GM13977 (cell line): ENCODE measurements at regions not wholly inside any gene's neighbourhood (a gene's known extent, or its start where the extent isn't known, plus 50 kb on each side); places are given as distances from the start of the nearest gene placed in this dataset.

Experiments
- DNase-seq: peaks from one replicate; pipeline ENCODE4 v3.0.0; 2012; ENCODE audit warnings: low spot score
- CTCF ChIP-seq: IDR thresholded peaks from 2 replicates; pipeline ENCODE4 v1.5.1; 2012; ENCODE audit warnings: mild to moderate bottlenecking, control low read depth; ENCODE audit not compliant: insufficient read depth; ENCODE audit errors: extremely low read depth, missing control alignments
- in situ Hi-C: fragments of 300-500 bp; cut with MboI; formaldehyde crosslinking; loops from one replicate; pipeline ENCODE4 v1.12.0; 2022; ENCODE audit warnings: low sequenced_read_pairs, low pct_unique_long_range_greater_than_20kb, mixed read lengths, inconsistent platforms; ENCODE audit not compliant: unreplicated experiment

GRCh38 chr6:74654296-74654695 is 551.6 kb downstream of the COL12A1 start:
- no peak for TF ChIP-seq CTCF
- in situ Hi-C loops, result no loop called here
- DNase-seq, result no peak

GRCh38 chr6:74651948-74652842 is 553.7 kb downstream of the COL12A1 start:
- TF ChIP-seq CTCF, result no peak
- in situ Hi-C loops, result no loop called here
- DNase-seq, result no peak

- no peak for TF ChIP-seq CTCF
- in situ Hi-C loops, result no loop called here
- no peak for DNase-seq
These were observed 555.2 kb downstream of the COL12A1 start for GRCh38 chr6:74650668-74651067.

- in situ Hi-C loops, result no loop called here
- TF ChIP-seq CTCF, result no peak
- no peak for DNase-seq
These were observed 559.4 kb downstream of the COL12A1 start for GRCh38 chr6:74646461-74646860.

GRCh38 chr6:74645108-74645849 is 560.6 kb downstream of the COL12A1 start:
- TF ChIP-seq CTCF, result no peak
- no peak for DNase-seq
- in situ Hi-C loops, result no loop called here

- in situ Hi-C loops, result no loop called here
- no peak for DNase-seq
- TF ChIP-seq CTCF, result no peak
These were observed 563.8 kb downstream of the COL12A1 start for GRCh38 chr6:74642101-74642500.
